ENCODE measurements at regions not wholly inside any gene's neighbourhood (a gene's known extent, or its start where the extent isn't known, plus 50 kb on each side); places are given as distances from the start of the nearest gene placed in this dataset.
A peak's percentile ranks its signal among the peaks of the same experiment; 100 is the strongest.

DNA sequence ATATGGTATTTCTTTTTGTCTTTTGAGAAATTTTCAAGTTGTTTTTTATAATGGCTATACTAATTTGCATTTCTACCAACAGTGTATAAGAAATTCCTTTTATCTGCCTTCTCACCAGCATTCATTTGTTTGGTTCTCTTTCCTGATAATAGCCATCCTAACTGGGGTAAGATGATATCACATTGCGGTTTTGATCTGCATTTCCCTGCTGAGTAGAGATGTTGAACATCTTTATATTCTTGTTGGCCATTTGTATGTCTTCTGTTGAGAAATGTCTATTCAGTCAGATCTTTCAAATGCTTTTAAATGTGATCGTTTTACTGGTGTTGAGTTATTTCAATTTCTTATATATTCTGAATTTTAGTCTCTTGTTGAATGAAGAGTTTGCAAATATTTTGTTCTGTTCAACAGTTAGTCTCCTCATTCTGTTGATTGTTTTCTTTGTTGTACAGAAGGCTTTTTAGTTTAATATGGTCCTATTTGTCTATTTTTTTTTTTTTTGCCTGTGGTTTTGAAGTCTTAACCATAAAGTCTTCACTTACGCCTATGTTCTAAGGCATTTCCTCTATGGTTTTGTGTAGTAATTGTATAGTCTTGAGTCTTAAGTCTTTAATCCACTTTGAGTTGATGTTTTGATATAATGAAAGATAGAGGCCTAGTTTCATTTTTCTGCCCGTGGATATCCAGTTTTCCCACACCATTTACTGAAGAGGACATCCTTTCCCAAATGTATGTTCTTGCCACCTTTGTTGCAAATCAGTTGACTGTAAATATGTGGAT, 1566.9 kb downstream of the STIM2 start:
- no peak for DNase-seq (ENCODE audit: low read depth)
- no peak for TF ChIP-seq CTCF (IDR thresholded peaks at IDR 0.05; ENCODE audit: insufficient read depth, low read depth, low read length, missing control alignments)
- no peak overlapping the region for H3K4me3 ChIP-seq (ENCODE audit: low read length)

GRCh38 chr4:28432348-28433025, 1571.8 kb downstream of the STIM2 start:
- no peak for TF ChIP-seq CTCF (IDR thresholded peaks at IDR 0.05; ENCODE audit: insufficient read depth, low read depth, low read length, missing control alignments)
- no peak overlapping the region for H3K4me3 ChIP-seq (ENCODE audit: low read length)
- DNase-seq (ENCODE audit: low read depth), result no peak

- DNase-seq (ENCODE audit: low read depth), result no peak
Observed at GRCh38 chr4:28435314-28435713, 1574.7 kb downstream of the STIM2 start.

GRCh38 chr4:28436191-28437080, 1575.8 kb downstream of the STIM2 start:
- no peak overlapping the region for H3K4me3 ChIP-seq (ENCODE audit: low read length)
- TF ChIP-seq CTCF (IDR thresholded peaks at IDR 0.05; ENCODE audit: insufficient read depth, low read depth, low read length, missing control alignments), result no peak
- DNase-seq (ENCODE audit: low read depth), result peak; percentile 91

More at GRCh38 chr4:28435314-28435713, 1574.7 kb downstream of the STIM2 start:
- TF ChIP-seq CTCF (IDR thresholded peaks at IDR 0.05; ENCODE audit: insufficient read depth, low read depth, low read length, missing control alignments), result no peak
- H3K4me3 ChIP-seq (ENCODE audit: low read length), result no peak overlapping the region

DNA sequence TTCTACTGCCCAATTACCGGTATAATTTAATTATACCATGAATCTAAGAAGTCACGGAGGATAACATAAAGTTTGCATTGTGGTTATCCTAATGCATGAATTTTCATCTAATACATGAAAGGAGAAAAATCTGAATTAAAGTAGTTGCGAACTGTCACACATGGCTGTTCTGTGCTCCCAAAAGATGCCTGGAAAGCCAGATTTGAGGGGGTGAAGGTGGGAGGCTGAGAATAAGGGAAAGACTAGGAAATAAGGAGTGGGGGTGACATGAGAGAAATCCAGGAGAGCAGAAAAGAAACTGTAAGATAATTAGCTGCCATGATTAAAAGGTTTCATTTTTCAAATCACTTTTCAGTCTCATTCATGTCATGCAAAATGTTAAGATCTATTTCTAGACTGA, 1582.7 kb downstream of the STIM2 start:
- no peak for TF ChIP-seq CTCF (IDR thresholded peaks at IDR 0.05; ENCODE audit: insufficient read depth, low read depth, low read length, missing control alignments)
- H3K4me3 ChIP-seq (ENCODE audit: low read length), result no peak overlapping the region

GRCh38 chr4:28443801-28444412, 1583.3 kb downstream of the STIM2 start:
- peak; percentile 77 for DNase-seq (ENCODE audit: low read depth)
- TF ChIP-seq CTCF (IDR thresholded peaks at IDR 0.05; ENCODE audit: insufficient read depth, low read depth, low read length, missing control alignments), result no peak
- H3K4me3 ChIP-seq (ENCODE audit: low read length), result no peak overlapping the region

More for the DNA sequence above, 1582.7 kb downstream of the STIM2 start:
- DNase-seq (ENCODE audit: low read depth), result no peak
